Adrenal gland (tissue), 9 donors: ENCODE measurements at regions not wholly inside any gene's neighbourhood (a gene's known extent, or its start where the extent isn't known, plus 50 kb on each side); places are given as distances from the start of the nearest gene placed in this dataset.

ENCODE experiments used
- DNase-seq, 7 donors: peaks; one replicate each; pipeline ENCODE4 v3.0.0-alpha.2; 2019 to 2020
- H3K27ac ChIP-seq, 5 donors: fragments of 200-600 bp; sonication (generic) in 4 of 5; 1 replicate in 3 of 5; 2 replicates in 2 of 5; pipeline versions ENCODE4 v1.5.1 to v1.8.0; 2016 to 2020; ENCODE audit warnings: mild to moderate bottlenecking in 1 of 5
- H3K27me3 ChIP-seq: fragments of 200-600 bp; 2 replicates; pipeline ENCODE4 v1.8.0; 2021
- H3K36me3 ChIP-seq, 2 donors: fragments of 200-600 bp; replicated peaks in 1 of 2; 1 replicate in 1 of 2; 2 replicates in 1 of 2; pipeline versions ENCODE4 v1.5.1 to v1.8.0; 2018 to 2022
- H3K4me1 ChIP-seq, 2 donors: fragments of 200-600 bp; replicated peaks in 1 of 2; 1 replicate in 1 of 2; 2 replicates in 1 of 2; pipeline versions ENCODE4 v1.5.1 to v1.8.0; 2018 to 2021
- H3K4me3 ChIP-seq, 4 donors: fragments of 200-600 bp; sonication (generic) in 3 of 4; one replicate each; pipeline ENCODE4 v1.5.1; 2016 to 2018
- H3K9me3 ChIP-seq, 3 donors: fragments of 200-600 bp; sonication (generic) in 1 of 3; replicated peaks in 1 of 3; 1 replicate in 2 of 3; 2 replicates in 1 of 3; pipeline versions ENCODE4 v1.5.1 to v1.8.0; 2016 to 2021
- CTCF ChIP-seq, 6 experiments: fragments of 450-650 bp in 4 of 6; fragments of 200-600 bp in 2 of 6; sonication (generic) in 1 of 6; IDR thresholded peaks; 1 replicate in 5 of 6; 2 replicates in 1 of 6; pipeline versions ENCODE4 v1.5.1 to v1.8.0; 2016 to 2021; ENCODE audit warnings: antibody characterized with exemption in 6 of 6, mild to moderate bottlenecking in 2 of 6, moderate library complexity in 1 of 6
- POLR2A ChIP-seq, 2 donors: fragments of 450-650 bp; IDR thresholded peaks; one replicate each; pipeline ENCODE4 v1.6.1; 2017; ENCODE audit warnings: antibody characterized with exemption in 2 of 2, mild to moderate bottlenecking in 2 of 2, moderate library complexity in 1 of 2
- WGBS, 4 donors: extraction: QIAGEN DNeasy Blood & Tissue Kit in 2 of 4; methylation state at CpG; one replicate each; pipeline versions ENCODE4 v1.1.5 to v1.1.7; 2013 to 2017; 5-methylcytosine and 5-hydroxymethylcytosine counted together
- intact Hi-C, 2 donors: fragments of 100-400 bp; cut with DNase I; formaldehyde crosslinking; loops; one replicate each; pipeline versions ENCODE4 v1.14.1 to v1.15.0; 2022 to 2023
- donor health status: healthy with polysubstance abuse.
- donor health status: Bipolar disorder and iron deficiency.
- donor health status: DM: yes; HTN: yes; CAD: no.
- donor health status: DM: no; HTN: no; CAD: no.
- donor health status: DM: no; HTN: no; CAD: no.

DNA sequence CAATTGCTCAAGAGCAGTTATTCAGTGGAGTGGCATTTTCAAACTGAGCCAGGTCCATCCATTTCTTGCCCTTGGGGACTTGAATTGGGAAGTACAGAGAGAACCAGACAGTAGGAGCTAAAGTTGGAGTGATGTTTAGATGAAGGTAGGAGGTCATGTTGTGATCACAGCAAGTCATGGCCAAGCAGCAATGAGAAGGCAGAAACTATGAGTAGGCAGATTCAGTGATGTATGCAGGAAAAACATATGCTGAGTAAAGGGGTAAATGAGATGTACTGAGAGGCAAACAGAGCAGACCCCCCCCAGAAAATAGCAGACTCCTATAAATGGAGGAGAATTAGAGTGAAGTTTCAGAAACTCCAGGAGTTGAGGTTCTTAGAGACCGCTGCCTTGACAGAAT, 95.8 kb downstream of the PERP start:
- no peak for DNase-seq
- Histone ChIP-seq H3K9me3 (no peaks in the 10 kb centered on the region), H3K4me1 (no peaks in the 10 kb centered on the region), H3K27ac (no peak overlapping the region), H3K4me3 (no peak overlapping the region), H3K27me3 (no peaks in the 10 kb centered on the region), H3K36me3 (no peaks in the 10 kb centered on the region)
- intact Hi-C loops: loop anchor here in 1 of 2 donors (10.0 kb wide), 1 partner anchor 273 kb away; no protein-coding TSS in a partner anchor
- no peak for TF ChIP-seq POLR2A (IDR thresholded peaks at IDR 0.05)
- 96 to 100% (median 100%) methylated on average over 1 of the region's 1 CpG for WGBS, 4 donors

DNA sequence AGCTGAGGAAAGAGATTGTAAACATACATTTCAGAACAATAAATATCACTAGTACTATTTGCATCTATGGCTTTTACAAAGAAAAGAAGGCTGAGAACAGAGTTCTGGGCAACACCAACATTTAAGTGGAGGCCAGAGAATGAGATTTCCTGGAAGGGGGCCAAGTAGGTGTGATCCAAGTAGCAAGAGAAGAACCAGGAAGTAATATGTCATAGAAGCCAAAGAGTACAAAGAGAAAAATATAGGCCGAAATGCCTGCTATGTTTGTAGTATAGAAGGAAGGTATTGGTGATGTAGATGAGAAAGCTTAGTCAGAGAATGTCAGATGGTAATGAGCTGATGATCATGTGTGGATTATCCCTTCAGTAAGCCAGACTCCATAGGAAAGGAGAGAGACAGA, 94.5 kb downstream of the PERP start:
- WGBS, 4 donors: 85 to 86% (median 85%) methylated on average over 1 of the region's 1 CpG
- DNase-seq: no peak
- H3K27me3 ChIP-seq: no peaks in the 10 kb centered on the region
- H3K27ac ChIP-seq: no peak overlapping the region
- no peaks in the 10 kb centered on the region for H3K9me3 ChIP-seq
- no peak for TF ChIP-seq CTCF (IDR thresholded peaks at IDR 0.05)
- H3K4me1 ChIP-seq: no peaks in the 10 kb centered on the region
- no peak overlapping the region for H3K4me3 ChIP-seq
- no peaks in the 10 kb centered on the region for H3K36me3 ChIP-seq
- intact Hi-C loops: loop anchor here in 1 of 2 donors (10.0 kb wide), 1 partner anchor 272 kb away; no protein-coding TSS in a partner anchor

- Histone ChIP-seq H3K36me3 (no peaks in the 10 kb centered on the region), H3K9me3 (no peaks in the 10 kb centered on the region), H3K27ac (no peak overlapping the region), H3K27me3 (no peaks in the 10 kb centered on the region), H3K4me3 (no peak overlapping the region), H3K4me1 (no peaks in the 10 kb centered on the region)
- intact Hi-C loops: loop anchor here in 1 of 2 donors (10.0 kb wide), 1 partner anchor 271 kb away; no protein-coding TSS in a partner anchor
- no peak for DNase-seq
- no peak for TF ChIP-seq CTCF (IDR thresholded peaks at IDR 0.05)
- no peak for TF ChIP-seq POLR2A (IDR thresholded peaks at IDR 0.05)
- WGBS, 4 donors: 48 to 56% (median 52%) methylated on average over 1 of the region's 1 CpG
Observed at GRCh38 chr6:138013959-138014358, 93.3 kb downstream of the PERP start.

DNA sequence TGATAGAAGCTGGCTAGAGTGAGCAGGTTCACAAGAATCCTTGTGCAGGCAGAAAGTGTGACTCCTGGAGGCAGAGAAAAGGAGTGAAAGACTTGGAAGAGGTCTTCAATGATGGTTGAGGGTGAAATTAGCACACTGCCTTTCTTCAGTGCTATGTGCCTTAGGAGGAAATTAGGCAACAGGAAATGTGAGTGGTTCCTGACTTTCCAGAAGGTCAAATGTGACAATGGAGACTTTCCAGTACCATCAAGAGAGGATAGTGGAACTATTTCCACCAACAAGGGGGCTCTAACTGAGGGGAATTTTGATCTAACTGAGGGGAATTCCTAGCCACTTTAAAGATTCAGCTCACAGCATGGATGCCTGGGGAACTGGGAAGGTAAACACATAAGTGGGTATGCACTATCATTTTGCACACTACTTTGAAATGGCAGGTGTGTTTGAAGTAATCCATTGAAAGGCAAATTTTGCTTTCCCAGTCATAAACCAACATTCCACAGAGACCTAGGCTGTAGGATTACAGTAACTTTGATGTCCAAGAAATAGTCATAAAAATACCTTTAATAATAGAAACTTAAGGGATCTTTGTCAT, 90.0 kb downstream of the PERP start:
- H3K27ac ChIP-seq: no peak overlapping the region
- intact Hi-C loops: loop anchor here in 1 of 2 donors (10.0 kb wide), 1 partner anchor 268 kb away; no protein-coding TSS in a partner anchor
- no peak for DNase-seq

More for the DNA sequence above, 90.0 kb downstream of the PERP start:
- no peak for TF ChIP-seq POLR2A (IDR thresholded peaks at IDR 0.05)
- no peak for TF ChIP-seq CTCF (IDR thresholded peaks at IDR 0.05)
- Histone ChIP-seq H3K4me1 (no peaks in the 10 kb centered on the region), H3K27me3 (no peaks in the 10 kb centered on the region), H3K36me3 (no peaks in the 10 kb centered on the region), H3K9me3 (no peaks in the 10 kb centered on the region), H3K4me3 (no peak overlapping the region)
